Dendritic cell treated with granulocyte-macrophage colony-stimulating factor and Interleukin-4, amounts not matched to agents 40 ng/mL and 50 ng/mL, for 4 days (primary cell): ENCODE measurements at regions not wholly inside any gene's neighbourhood (a gene's known extent, or its start where the extent isn't known, plus 50 kb on each side); places are given as distances from the start of the nearest gene placed in this dataset.
"Not testable (repeated sequence)": the region's sequence is repeated elsewhere in the genome, so short reads cannot be mapped to it uniquely, and the experiment has no call there.

Experiments used
- H3K27ac Mint-ChIP-seq: one replicate; pipeline ENCODE4 v1.8.0; 2022; ENCODE audit warnings: mild to moderate bottlenecking, mixed read lengths
- H3K27me3 Mint-ChIP-seq: one replicate; pipeline ENCODE4 v1.8.0; 2022; ENCODE audit warnings: mild to moderate bottlenecking, mixed read lengths
- H3K36me3 Mint-ChIP-seq: one replicate; pipeline ENCODE4 v1.8.0; 2022; ENCODE audit warnings: low read depth, mixed read lengths
- H3K4me1 Mint-ChIP-seq: one replicate; pipeline ENCODE4 v1.8.0; 2022; ENCODE audit warnings: low read depth, mixed read lengths
- H3K4me3 Mint-ChIP-seq: one replicate; pipeline ENCODE4 v1.8.0; 2022; ENCODE audit warnings: mild to moderate bottlenecking, moderate library complexity, mixed read lengths
- H3K9me3 Mint-ChIP-seq: one replicate; pipeline ENCODE4 v1.8.0; 2022; ENCODE audit warnings: mixed read lengths
- intact Hi-C: fragments of 100-400 bp; cut with micrococcal nuclease; formaldehyde crosslinking; loops from one replicate; pipeline ENCODE4 v1.15.0; 2022

DNA sequence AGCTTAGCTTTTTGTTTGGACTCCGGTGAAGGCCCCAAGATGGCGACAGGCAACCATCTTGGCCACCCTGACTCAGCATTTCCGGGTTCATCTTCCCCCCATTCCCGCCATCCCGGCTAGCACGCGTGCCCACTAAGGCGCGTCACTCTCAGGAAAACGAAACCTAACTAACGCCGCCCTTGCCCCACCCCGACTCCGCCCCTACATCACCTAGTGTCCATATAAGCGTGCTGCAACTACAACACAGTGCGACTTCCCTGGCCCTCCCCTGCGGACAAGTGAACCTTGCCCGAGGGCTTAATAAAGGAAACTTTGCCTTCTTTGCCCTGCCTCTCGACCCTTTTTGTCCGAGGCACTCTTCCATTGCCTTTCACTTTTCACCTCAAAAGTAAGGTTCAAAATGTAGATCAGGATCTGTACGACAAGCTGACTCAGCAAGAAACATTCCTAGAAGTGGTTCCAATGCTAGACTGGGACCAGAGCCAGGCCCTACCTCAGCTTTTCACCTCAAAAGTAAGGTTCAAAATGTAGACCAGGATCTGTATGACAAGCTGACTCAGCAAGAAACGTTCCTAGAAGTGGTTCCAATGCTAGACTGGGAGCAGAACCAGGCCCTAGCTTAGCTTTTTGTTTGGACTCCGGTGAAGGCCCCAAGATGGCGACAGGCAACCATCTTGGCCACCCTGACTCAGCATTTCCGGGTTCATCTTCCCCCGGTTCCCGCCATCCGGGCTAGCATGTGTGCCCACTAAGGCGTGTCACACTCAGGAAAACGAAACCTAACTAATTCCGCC, 51.9 kb upstream of the TMEM97 start:
- H3K27ac Mint-ChIP-seq, intact Hi-C loops: not testable (repeated sequence)

DNA sequence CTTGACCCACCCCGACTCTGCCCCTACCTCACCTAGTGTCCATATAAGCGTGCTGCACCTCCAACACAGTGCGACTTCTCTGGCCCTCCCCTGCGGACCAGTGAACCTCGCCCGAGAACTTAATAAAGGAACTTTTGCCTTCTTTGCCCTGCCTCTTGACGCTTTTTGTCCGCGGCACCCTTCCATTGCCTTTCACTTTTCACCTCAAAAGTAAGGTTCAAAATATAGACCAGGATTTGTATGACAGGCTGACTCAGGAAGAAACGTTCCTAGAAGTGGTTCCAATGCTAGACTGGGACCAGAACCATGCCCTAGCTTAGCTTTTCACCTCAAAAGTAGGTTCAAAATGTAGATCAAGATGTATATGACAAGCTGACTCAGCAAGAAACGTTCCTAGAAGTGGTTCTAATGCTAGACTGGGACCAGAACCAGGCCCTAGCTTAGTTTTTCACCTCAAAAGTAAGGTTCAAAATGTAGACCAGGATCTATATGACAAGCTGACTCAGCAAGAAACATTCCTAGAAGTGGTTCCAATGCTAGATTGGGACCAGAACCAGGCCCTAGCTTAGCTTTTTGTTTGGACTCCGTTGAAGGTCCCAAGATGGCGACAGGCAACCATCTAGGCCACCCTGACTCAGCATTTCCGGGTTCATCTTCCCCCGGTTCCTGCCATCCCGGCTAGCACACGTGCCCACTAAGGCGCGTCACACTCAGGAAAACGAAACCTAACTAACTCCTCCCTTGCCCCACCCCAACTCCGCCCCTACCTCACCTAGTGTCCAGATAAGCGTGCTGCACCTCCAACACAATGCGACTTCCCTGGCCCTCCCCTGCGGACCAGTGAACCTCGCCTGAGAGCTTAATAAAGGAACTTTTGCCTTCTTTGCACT, 51.0 kb upstream of the TMEM97 start:
- H3K27me3 Mint-ChIP-seq = peaks cover 44% of the 10 kb centered on the region
- intact Hi-C loops = no loop called here
- H3K9me3 Mint-ChIP-seq = peaks cover 30% of the 10 kb centered on the region
- H3K4me1 Mint-ChIP-seq = no peaks in the 10 kb centered on the region
- H3K36me3 Mint-ChIP-seq = no peaks in the 10 kb centered on the region
- H3K27ac Mint-ChIP-seq = no peak overlapping the region
- H3K4me3 Mint-ChIP-seq = no peak overlapping the region

More for the DNA sequence above, 51.9 kb upstream of the TMEM97 start:
- not testable (repeated sequence) for H3K4me3 Mint-ChIP-seq, H3K4me1 Mint-ChIP-seq, H3K36me3 Mint-ChIP-seq
- Mint-ChIP-seq H3K27me3 (peaks cover 37% of the 10 kb centered on the region), H3K9me3 (peaks cover 39% of the 10 kb centered on the region)

DNA sequence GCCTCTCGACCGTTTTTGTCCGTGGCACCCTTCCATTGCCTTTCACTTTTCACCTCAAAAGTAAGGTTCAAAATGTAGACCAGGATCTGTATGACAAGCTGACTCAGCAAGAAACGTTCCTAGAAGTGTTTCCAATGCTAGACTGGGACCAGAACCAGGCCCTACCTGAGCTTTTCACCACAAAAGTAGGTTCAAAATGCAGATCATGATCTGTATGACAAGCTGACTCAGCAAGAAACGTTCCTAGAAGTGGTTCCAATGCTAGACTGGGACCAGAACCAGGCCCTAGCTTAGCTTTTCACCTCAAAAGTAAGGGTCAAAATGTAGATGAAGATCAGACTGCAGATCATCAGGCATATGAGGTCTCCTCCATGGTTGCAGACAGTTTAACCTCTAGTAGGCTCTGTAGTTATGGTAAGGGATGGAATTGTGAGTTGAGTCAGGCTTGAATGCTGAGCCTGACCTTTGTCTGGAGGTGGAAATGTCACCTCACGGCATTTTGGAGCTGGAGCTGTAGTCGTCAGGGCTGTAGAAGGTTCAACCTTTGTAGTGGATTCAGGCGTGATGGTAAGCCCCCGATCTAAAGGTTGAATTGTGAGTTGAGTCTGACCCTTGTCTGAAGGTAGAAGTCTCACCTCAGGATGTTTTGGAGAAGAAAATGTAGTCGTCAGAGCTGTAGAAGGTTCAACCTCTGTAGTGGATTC, 50.2 kb upstream of the TMEM97 start:
- Mint-ChIP-seq H3K4me1 (no peaks in the 10 kb centered on the region), H3K27ac (no peak overlapping the region), H3K4me3 (no peak overlapping the region), H3K27me3 (peaks cover 52% of the 10 kb centered on the region), H3K36me3 (no peaks in the 10 kb centered on the region), H3K9me3 (peaks cover 22% of the 10 kb centered on the region)
- intact Hi-C loops = no loop called here
